Stomach (tissue), 8 donors: ENCODE measurements at regions not wholly inside any gene's neighbourhood (a gene's known extent, or its start where the extent isn't known, plus 50 kb on each side); places are given as distances from the start of the nearest gene placed in this dataset.

Experiments
- DNase-seq, 2 donors: peaks; one replicate each; pipeline versions ENCODE4 v3.0.0 to v3.0.0-alpha.2; 2013 to 2019
- H3K27ac ChIP-seq, 5 donors: fragments of 200-600 bp in 4 of 5; sonication (generic) in 4 of 5; one replicate each; pipeline ENCODE4 v1.5.1; 2013 to 2019; ENCODE audit warnings: mild to moderate bottlenecking in 1 of 5, moderate library complexity in 1 of 5
- H3K27me3 ChIP-seq, 3 donors: fragments of 200-600 bp; sonication (generic); one replicate each; pipeline ENCODE4 v1.5.1; 2017 to 2019; ENCODE audit warnings: mixed run types in 1 of 3
- H3K36me3 ChIP-seq, 4 donors: fragments of 200-600 bp; sonication (generic); 1 replicate in 3 of 4; 2 replicates in 1 of 4; pipeline ENCODE4 v1.5.1; 2016 to 2019
- H3K4me1 ChIP-seq, 4 donors: fragments of 200-600 bp; sonication (generic); one replicate each; pipeline ENCODE4 v1.5.1; 2016 to 2019
- H3K4me3 ChIP-seq, 4 donors: fragments of 200-600 bp; sonication (generic) in 3 of 4; one replicate each; pipeline ENCODE4 v1.5.1; 2016 to 2019; ENCODE audit warnings: mild to moderate bottlenecking in 1 of 4
- H3K9me3 ChIP-seq, 4 donors: fragments of 200-600 bp; sonication (generic); one replicate each; pipeline ENCODE4 v1.5.1; 2016 to 2019
- EP300 ChIP-seq: sonication (generic); formaldehyde crosslinking; IDR thresholded peaks from one replicate; pipeline ENCODE4 v1.6.1; 2017; ENCODE audit warnings: antibody characterized with exemption
- POLR2A ChIP-seq, 4 donors: fragments of 450-650 bp; IDR thresholded peaks; one replicate each; pipeline ENCODE4 v1.6.1; 2016; ENCODE audit warnings: antibody characterized with exemption in 4 of 4, control low read depth in 2 of 4, mild to moderate bottlenecking in 1 of 4, moderate library complexity in 1 of 4
- POLR2AphosphoS5 ChIP-seq, 3 donors: sonication (generic); formaldehyde crosslinking; IDR thresholded peaks; one replicate each; pipeline ENCODE4 v1.6.1; 2016; ENCODE audit warnings: antibody characterized with exemption in 3 of 3
- WGBS, 5 donors: extraction: QIAGEN DNeasy Blood & Tissue Kit in 3 of 5; methylation state at CpG; one replicate each; pipeline versions ENCODE4 v1.1.5 to v1.1.7; 2013 to 2018; 5-methylcytosine and 5-hydroxymethylcytosine counted together
- intact Hi-C: fragments of 100-400 bp; cut with DNase I; formaldehyde crosslinking; loops from one replicate; pipeline ENCODE4 v1.15.1; 2023; ENCODE audit warnings: low total_unique reads
- TF ChIP-seq, protein P1 (sequence below), 7 experiments: fragments of 450-650 bp in 4 of 7; fragments of 200-600 bp in 3 of 7; sonication (generic) in 3 of 7; IDR thresholded peaks; one replicate each; pipeline ENCODE4 v1.5.1; 2016 to 2019; ENCODE audit warnings: antibody characterized with exemption in 7 of 7, control low read depth in 2 of 7, mild to moderate bottlenecking in 1 of 7
- donor health status: healthy with polysubstance abuse.
- donor health status: Bipolar disorder and iron deficiency.
- donor health status: healthy.

DNA sequence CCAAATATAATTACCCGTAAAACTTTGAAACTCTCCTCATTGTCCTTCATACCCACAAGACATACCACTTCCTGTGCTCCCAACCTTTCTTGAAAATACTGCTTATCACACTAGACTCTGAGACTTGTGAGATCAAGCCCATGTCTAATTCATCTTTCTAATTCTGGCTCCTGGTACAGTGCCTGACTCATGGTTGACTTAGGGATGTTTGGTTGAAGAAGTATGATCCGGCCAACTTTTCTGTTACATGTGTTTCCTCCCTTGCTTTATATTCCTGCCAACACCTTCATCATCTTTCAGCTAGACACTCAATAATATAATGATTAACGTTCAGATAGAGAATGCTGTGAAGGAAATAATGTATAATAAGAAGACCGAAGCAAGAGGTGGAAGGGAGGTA lies 58.2 kb downstream of the MEX3B start:
- DNase-seq, result no peak
- Histone ChIP-seq H3K27ac (no peak overlapping the region), H3K36me3 (no peaks in the 10 kb centered on the region), H3K4me1 (no peaks in the 10 kb centered on the region), H3K27me3 (peaks cover 0 to 3% (median 0%) of the 10 kb centered on the region in 3 donors), H3K9me3 (peaks cover 0 to 12% (median 10%) of the 10 kb centered on the region in 4 donors), H3K4me3 (no peak overlapping the region)
- TF ChIP-seq POLR2A (IDR thresholded peaks at IDR 0.05) (no peak), EP300 (no peak), POLR2AphosphoS5 (IDR thresholded peaks at IDR 0.05) (no peak)
- TF ChIP-seq, protein P1, sequence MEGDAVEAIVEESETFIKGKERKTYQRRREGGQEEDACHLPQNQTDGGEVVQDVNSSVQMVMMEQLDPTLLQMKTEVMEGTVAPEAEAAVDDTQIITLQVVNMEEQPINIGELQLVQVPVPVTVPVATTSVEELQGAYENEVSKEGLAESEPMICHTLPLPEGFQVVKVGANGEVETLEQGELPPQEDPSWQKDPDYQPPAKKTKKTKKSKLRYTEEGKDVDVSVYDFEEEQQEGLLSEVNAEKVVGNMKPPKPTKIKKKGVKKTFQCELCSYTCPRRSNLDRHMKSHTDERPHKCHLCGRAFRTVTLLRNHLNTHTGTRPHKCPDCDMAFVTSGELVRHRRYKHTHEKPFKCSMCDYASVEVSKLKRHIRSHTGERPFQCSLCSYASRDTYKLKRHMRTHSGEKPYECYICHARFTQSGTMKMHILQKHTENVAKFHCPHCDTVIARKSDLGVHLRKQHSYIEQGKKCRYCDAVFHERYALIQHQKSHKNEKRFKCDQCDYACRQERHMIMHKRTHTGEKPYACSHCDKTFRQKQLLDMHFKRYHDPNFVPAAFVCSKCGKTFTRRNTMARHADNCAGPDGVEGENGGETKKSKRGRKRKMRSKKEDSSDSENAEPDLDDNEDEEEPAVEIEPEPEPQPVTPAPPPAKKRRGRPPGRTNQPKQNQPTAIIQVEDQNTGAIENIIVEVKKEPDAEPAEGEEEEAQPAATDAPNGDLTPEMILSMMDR (IDR thresholded peaks at IDR 0.05), result no peak
- 84 to 91% (median 91%) methylated on average over 4 of the region's 4 CpGs for WGBS, 5 donors
- intact Hi-C loops, result no loop called here

DNA sequence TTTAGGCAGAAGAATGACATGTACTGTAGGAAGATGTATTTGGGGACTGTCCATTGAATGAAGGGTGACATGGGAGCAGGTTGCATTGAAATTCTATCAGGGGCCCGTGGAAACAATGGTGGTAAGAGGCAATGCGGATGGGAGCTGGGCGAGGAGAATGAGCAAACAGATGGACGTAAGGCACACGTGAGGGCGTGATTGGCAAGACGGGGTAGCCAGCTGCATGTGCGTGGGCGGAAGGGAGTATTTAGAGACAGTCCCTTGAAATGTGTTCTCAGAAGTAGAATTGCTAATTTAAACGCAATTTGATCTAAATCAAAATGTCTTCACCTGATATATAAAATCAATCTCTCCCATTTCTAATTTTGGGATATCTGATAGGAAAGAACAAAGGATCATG lies 62.3 kb downstream of the MEX3B start:
- intact Hi-C loops, result no loop called here
- no peaks in the 10 kb centered on the region for H3K27me3 ChIP-seq
- TF ChIP-seq EP300 (no peak), POLR2AphosphoS5 (IDR thresholded peaks at IDR 0.05) (no peak)
- no peak overlapping the region for H3K4me3 ChIP-seq
- H3K27ac ChIP-seq, result no peak overlapping the region
- H3K4me1 ChIP-seq, result no peaks in the 10 kb centered on the region
- no peaks in the 10 kb centered on the region for H3K36me3 ChIP-seq
- 85 to 92% (median 91%) methylated on average over 10 of the region's 10 CpGs for WGBS, 5 donors
- no peak for DNase-seq
- no peaks in the 10 kb centered on the region for H3K9me3 ChIP-seq

GRCh38 chr15:81982808-81983207 lies 63.0 kb downstream of the MEX3B start:
- peaks cover 0 to 6% (median 5%) of the 10 kb centered on the region in 4 donors for H3K9me3 ChIP-seq

GRCh38 chr15:81981908-81982307 lies 63.9 kb downstream of the MEX3B start:
- no peaks in the 10 kb centered on the region for H3K4me1 ChIP-seq
- no peaks in the 10 kb centered on the region for H3K27me3 ChIP-seq
- TF ChIP-seq EP300 (no peak), POLR2A (IDR thresholded peaks at IDR 0.05) (no peak), POLR2AphosphoS5 (IDR thresholded peaks at IDR 0.05) (no peak)
- TF ChIP-seq, protein P1 (IDR thresholded peaks at IDR 0.05), result no peak
- peak in 1 of 2 donors; percentile 27 for DNase-seq
- 31 to 56% (median 49%) methylated on average over 3 of the region's 3 CpGs for WGBS, 5 donors
- H3K36me3 ChIP-seq, result no peaks in the 10 kb centered on the region
- no peak overlapping the region for H3K4me3 ChIP-seq
- intact Hi-C loops, result no loop called here
- H3K9me3 ChIP-seq, result peaks cover 0 to 13% (median 13%) of the 10 kb centered on the region in 4 donors
- no peak overlapping the region for H3K27ac ChIP-seq

More at GRCh38 chr15:81982808-81983207, 63.0 kb downstream of the MEX3B start:
- Histone ChIP-seq H3K36me3 (no peaks in the 10 kb centered on the region), H3K4me3 (no peak overlapping the region), H3K4me1 (no peaks in the 10 kb centered on the region), H3K27me3 (no peaks in the 10 kb centered on the region), H3K27ac (no peak overlapping the region)
- DNase-seq, result no peak
- intact Hi-C loops, result no loop called here
- TF ChIP-seq POLR2A (IDR thresholded peaks at IDR 0.05) (no peak), EP300 (no peak), POLR2AphosphoS5 (IDR thresholded peaks at IDR 0.05) (no peak)
- TF ChIP-seq, protein P1 (IDR thresholded peaks at IDR 0.05), result no peak
- WGBS, 5 donors, result 89 to 96% (median 92%) methylated on average over 5 of the region's 5 CpGs

GRCh38 chr15:81977464-81977863 lies 68.4 kb downstream of the MEX3B start:
- Histone ChIP-seq H3K27ac (no peak overlapping the region), H3K4me3 (no peak overlapping the region), H3K4me1 (no peaks in the 10 kb centered on the region), H3K9me3 (peaks cover 0 to 27% (median 21%) of the 10 kb centered on the region in 4 donors), H3K27me3 (no peaks in the 10 kb centered on the region), H3K36me3 (no peaks in the 10 kb centered on the region)
- intact Hi-C loops, result no loop called here
- 93 to 100% (median 96%) methylated on average over 1 of the region's 1 CpG for WGBS, 5 donors
- no peak for DNase-seq
- TF ChIP-seq POLR2A (IDR thresholded peaks at IDR 0.05) (no peak), POLR2AphosphoS5 (IDR thresholded peaks at IDR 0.05) (no peak), EP300 (no peak)
- TF ChIP-seq, protein P1 (IDR thresholded peaks at IDR 0.05), result no peak
